Astrocyte of the hippocampus (primary cell): ENCODE measurements at regions not wholly inside any gene's neighbourhood (a gene's known extent, or its start where the extent isn't known, plus 50 kb on each side); places are given as distances from the start of the nearest gene placed in this dataset.
A peak's percentile ranks its signal among the peaks of the same experiment; 100 is the strongest.
"Not testable (repeated sequence)": the region's sequence is repeated elsewhere in the genome, so short reads cannot be mapped to it uniquely, and the experiment has no call there.

Experiments used
- DNase-seq: peaks from one replicate; pipeline ENCODE4 v3.0.0; 2011; ENCODE audit warnings: low read depth, low spot score

DNA sequence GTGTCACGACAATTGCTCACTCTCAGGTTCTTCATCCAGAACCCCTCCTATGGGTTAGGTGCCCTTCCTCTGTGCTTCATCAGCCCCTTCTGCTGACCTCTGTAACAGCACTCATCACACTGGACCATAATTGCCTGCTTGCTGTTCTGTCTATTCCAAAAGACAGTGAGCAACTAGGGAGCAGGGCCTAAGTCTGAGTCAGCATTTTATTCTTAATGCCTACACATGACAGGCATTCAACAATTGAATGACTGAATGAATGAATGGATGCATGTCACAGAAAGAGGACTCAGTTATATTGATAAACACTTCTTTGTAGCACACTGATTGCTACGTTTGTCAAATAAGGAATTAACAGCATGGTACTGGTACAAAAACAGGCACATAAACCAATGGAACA lies 317.0 kb downstream of the ZIC3 start:
- DNase-seq = no peak

DNA sequence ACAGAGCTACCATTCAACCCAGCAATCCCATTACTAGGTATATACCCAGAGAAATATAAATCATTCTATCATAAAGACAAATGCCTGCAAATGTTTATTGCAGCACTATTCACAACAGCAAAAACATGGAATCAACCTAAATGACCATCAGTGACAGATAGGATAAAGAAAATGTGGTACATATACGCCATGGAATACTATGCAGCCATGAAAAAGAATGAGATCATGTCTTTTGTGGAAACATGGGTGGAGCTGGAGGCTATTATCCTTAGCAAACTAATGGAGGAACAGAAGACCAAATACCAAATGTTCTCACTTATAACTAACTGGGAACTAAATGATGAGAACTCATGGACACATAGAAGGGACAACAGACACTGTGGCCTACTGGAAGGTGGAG lies 318.9 kb downstream of the ZIC3 start:
- DNase-seq = not testable (repeated sequence)

DNA sequence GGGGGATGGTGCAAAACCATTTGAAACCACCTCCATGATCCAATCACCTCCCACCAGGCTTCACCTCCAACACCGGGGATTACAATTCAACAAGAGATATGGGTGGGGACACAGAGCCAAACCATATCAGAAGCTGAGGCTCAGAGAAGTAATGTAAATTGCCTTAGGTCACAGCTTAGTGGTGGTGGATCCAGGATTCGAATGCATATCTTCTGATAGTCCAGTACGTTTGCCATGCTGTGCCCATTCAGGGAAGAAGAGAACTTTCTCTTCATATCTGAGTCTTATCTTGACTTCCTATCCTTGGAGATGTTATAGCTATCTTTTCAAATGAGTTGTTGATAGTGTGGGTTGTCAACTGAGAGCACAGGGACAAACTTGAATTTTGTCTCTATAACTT lies 325.5 kb downstream of the ZIC3 start:
- no peak for DNase-seq

DNA sequence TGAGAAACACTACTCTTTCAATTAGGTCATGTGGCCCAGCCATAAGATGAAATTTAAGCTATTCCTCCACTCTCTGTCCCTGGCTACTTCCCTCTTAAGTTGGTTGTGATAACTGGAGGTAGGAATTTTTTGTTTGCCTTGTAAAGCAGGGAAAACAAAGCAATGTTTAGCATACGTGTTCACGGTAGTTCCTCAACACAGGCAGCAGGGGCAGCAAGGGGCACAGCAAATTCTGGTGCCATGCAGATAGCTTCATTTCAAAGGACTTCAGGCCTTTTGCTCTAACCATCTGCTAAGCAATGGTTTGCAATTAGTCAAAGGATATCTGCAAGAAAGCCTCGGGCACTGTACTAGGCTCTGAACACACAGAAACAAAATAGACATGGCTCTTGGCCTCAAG lies 330.2 kb downstream of the ZIC3 start:
- DNase-seq = no peak

DNA sequence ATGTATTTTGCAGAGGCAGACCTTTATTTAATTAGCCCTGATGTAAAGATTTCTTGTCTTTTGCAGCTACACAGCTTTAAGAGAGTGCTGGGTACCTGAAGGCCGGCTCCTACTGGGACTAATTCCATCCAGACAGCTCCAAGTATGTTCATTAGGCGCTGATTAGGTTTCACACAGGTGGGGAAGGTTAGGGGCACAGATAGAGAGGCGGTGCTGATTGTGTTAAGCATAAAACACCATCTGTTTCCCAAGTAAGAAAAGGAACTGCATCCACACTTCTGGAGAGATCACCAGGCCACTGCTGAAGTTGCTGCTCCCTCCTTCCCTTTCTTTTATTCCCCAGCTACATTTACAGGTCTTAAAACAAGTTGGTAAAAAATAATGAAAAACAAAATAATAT lies 349.5 kb downstream of the ZIC3 start:
- DNase-seq = no peak

DNA sequence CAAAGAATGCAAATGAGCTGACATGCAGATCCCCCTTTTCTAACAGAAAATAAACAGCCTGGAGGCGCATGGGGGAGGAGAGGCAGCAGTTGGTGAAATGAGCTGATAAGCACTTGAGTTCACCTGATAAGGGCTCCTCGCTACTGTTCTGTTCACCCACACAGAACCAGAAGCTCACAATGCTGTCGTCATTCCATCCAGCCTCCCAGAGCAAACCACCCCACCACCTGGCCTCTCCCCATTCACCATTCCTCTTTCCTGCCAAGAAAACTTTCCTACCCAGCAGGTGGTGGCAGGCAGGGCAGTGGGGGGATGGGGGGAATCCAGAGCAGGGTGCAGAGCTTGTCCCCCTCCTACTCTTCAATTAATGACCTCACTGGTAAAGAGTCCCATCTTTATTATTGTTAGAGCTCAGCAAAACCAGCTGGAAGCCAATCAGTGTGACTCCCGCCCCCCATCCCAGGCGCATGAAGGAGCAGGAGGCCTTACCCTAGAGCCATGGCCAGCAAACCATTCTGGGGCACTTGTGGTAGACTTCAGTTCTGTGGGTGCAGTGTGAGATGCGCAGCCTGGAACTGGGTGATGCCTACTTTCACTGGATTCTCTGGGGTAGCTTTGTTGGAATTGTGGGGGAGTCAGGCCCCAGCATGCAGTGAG lies 350.3 kb downstream of the ZIC3 start:
- DNase-seq = peak; percentile 5

DNA sequence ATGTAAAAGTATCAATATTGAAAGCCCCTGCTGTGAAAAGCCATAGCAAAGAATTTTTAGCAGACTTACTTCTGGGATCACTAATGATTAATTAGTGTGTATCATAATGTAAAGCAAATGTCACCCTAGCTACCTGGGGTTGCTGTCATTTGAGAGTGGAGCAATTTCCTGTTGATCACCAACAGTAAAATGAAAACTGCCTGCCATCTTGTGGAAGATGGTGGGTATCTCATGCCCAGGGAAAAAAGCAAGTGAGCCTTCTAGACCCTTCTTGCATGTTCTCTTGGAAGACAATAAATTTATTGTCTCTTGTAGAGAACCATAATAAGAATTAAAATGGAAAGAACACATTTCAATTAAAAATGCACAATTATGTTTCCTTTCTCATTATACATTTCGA lies 360.2 kb downstream of the ZIC3 start:
- peak; percentile 11 for DNase-seq

DNA sequence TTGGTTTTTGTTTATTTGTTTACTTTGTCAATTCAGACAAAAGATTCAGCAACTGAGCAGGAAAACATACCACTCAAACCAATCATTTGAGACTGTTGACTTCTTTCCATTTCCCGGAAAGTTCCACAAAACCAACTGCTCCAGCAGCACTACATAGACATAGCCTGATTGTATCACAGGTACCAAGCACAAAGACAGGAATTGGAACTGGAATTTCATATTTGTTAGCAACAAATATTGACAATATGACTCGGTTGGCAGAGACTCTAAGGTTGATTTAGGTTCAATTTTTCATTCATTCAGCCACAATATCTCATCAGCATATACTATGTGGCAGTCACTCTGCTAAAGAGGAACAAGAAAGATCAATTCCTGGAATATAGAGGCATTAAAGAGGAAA lies 364.0 kb downstream of the ZIC3 start:
- no peak for DNase-seq

DNA sequence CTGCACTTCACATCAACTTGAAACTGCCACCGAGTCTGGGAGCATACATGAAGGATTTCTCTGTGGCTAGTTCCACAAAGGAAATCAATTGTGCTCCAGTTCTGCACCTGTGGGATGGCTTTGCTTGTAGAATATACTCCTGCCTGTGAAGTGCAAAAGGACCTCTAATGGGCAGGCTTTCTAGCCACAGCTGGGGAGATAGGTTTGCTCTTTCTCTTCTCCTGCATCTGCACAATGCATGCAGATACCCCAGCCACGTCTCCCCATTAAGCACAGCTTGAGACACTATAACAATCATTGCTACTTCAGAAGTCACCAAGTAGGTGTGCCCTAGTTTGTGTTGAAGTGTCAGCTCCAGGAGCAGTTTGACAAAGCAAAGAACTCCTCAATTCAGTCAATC lies 364.6 kb downstream of the ZIC3 start:
- DNase-seq = no peak

DNA sequence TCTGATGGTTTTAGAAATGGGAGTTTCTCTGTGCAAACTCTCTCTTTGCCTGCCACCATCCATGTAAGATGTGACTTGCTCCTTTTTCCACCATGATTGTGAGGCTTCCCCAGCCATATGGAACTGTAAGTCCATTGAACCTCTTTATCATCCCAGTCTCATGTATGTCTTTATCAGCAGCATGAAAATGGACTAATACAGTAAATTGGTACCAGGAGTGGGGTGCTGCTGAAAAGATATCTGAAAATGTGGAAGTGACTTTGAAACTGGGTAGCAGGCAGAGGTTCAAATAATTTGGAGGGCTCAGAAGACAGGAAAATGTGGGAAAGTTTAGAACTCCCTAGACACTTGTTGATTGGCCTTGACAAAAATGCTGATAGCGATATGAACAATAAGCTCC lies 368.3 kb downstream of the ZIC3 start:
- DNase-seq = not testable (repeated sequence)

DNA sequence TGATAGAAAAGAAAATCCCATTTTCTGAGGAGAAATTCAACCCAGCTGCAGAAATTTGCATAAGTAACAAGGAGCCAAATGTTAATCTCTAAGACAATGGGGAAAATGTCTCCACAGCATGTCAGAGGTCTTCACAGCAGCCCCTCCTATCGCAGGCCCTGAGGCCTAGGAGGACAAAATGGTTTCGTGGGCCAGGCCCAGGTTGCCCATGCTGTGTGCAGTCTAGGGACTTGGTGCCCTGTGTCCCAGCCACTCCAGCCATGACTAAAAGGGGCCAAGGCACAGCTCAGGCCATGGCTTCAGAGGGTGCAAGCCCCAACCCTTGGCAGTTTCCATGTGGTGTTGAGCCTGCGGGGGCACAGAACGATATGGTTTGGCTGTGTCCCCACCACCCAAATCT lies 369.0 kb downstream of the ZIC3 start:
- DNase-seq = not testable (repeated sequence)

DNA sequence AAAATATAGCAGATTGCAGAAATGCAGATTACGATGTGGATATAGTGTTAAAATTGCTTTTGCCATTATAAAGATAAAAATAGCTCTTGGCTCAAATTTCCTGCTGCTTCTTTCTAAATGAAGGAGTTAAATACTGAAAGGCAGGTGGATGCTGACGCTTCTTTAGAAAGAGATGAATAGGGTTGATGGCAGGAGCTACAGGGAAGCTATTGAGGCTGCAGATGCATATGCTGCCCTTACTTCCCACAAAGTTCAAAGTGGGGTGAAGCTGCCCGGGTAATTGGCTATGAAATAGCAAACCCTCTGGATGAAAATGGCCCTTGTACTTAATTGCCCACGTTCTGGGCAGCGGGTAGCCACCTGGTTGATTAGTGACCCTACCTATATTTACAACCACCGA lies 379.5 kb downstream of the ZIC3 start:
- DNase-seq = no peak

DNA sequence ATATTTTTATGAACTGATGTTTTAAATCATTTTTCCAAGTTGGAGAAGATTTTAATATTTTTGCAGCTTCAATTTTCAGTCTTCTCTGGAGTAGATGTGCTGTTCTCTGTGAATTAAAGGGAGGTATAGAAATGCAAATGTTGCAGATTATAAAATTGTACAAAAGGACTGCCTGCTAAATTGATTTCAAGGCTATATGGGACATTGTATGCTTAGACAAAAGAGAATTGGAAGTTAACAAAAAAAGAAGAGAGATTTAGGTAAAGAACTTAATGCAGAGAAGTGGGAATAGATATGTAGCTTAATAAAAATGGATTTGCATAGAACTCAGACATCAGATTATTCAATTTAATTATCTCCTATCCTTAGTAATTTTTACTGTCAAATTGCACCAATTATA lies 403.3 kb downstream of the ZIC3 start:
- DNase-seq = no peak

DNA sequence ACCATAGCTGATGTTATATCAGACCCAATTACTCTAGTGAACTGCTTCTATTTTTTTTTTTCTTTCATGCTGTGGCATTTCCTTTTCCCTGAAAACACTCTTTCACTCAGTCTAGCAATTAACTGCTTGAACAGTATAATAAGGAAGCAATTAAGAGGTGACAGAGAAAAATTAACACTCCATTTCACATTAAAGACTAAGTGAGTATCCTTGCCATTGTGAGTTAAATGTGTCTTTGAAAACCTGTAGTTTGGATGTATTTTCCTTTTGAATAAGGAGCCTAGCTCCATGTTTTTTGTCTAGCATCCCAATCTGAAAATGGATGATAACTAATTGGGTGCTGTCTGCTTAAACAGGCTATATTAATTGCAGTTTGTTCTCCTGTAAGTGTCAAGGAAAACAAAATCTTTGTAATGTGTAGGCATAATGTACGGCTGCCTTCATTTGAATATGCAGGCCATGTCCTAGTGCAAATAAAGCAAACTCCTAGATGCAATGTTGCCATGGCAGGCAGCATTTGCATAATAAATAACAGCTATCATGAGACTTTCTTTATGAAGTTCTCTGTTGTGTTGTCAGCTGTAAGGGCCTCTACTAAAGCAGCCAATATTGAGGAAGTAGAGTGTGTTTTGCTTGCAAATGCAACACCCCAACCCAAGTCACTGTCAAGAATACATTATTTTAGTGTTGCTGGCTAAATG lies 416.7 kb downstream of the ZIC3 start:
- DNase-seq = no peak

DNA sequence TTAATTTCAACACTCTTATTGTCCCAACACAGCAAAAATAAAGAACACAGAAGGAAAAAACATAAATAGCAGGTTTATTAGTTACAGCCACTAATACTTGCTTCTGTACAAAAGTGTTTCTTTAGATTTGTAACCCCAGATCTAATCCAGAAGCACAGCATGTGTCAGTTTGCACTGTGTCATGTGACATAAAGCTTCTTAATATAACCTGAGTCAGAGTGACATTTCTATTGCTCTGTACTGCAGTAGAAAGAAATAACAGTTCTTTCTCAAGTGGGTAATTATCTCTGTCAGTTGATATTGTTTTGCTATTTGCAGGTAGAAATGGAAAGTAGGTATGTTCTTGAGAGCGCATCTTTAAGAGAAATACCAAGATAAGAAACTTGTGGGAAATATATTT lies 422.5 kb downstream of the ZIC3 start:
- no peak for DNase-seq

DNA sequence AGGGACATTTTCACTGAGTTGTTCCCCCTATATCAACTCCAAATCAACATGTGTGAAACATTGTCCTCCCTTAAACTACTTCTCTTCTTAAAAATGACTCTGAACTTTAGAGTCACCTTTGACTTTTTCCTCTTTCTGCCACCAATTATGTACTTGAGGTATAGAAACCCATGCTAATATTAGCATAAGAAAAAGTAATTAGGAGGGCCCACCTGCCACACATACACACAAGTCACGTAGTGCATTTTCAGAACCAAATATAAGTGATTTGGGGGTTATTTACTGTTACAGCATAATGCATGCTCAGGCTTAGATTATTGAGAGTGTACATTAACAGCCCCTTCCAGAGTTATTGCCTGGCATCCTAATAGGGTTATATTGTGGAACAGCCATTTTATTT lies 432.7 kb downstream of the ZIC3 start:
- no peak for DNase-seq

DNA sequence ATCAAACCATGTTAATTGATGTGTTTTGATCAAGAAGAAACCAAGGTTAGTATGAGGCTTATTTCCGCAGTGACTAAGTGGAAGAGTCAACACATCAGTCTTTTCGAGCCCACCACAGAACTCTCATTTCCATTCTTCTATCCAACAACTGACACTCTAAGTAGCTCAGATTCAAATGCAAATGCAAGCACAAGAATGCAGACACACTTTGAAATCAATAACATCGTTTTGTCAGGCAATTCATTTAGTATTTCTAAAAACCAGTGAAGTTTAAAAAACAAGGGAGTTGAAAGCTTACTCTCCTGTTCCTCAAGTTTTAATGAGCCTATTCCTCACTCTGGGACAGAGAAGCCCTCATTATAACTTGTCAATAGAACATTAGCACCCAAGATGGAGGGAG lies 433.1 kb downstream of the ZIC3 start:
- no peak for DNase-seq

DNA sequence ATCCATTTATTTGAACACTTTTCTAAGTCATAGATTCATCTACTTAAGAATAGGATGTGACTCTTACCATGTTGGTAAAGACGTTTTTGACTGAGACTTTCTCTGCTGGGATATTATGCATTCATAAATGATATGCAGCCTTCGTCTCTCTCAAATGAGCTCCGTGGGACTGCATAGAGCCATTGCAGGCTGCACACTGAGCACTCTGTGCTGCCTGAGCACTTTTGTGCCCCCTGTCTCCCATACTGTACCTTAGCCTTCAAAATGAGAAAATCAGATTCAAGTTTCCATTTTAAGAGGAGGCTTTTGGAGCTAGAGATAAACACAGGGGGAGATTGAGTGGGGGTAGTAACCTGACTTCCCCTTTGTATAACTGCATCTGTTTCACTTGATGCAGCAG lies 433.6 kb downstream of the ZIC3 start:
- no peak for DNase-seq

DNA sequence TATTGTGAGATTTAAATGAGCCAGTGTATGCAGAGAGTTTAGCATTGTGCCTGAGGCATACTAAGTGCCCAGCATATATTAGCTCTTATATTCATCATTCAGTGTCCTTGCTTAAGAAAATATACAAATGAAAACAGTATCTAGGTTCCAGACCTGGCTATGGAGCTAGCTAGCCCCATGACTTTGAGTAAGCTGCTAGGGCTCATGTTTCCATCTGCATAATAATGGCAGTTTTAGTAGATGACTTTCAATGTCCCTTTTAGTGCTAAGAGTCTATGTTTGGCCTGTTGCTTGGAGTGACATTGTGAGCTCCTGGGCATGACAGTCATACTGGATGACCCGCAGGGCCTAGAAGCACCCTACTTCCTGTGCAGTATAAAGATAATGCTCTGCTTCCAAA lies 435.3 kb downstream of the ZIC3 start:
- DNase-seq = no peak

DNA sequence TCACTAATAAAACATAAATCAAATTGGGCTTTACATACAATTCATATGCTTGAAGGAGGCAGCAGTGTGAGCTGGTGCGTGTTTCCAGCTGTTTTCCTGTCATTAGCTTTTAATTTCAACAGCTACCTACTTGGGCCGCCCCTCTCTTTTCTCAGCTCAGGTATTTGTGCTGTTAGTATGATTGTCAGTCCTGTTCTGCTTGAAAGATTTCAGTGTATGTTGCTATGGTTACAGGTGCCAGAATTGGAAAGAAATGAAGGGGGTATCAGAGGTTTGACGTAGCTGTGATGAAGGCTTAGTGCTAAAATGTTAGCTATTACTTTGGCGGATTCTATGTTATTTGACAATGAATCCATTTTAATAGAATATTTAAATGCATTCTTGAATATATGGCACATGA lies 440.3 kb downstream of the ZIC3 start:
- DNase-seq = no peak

DNA sequence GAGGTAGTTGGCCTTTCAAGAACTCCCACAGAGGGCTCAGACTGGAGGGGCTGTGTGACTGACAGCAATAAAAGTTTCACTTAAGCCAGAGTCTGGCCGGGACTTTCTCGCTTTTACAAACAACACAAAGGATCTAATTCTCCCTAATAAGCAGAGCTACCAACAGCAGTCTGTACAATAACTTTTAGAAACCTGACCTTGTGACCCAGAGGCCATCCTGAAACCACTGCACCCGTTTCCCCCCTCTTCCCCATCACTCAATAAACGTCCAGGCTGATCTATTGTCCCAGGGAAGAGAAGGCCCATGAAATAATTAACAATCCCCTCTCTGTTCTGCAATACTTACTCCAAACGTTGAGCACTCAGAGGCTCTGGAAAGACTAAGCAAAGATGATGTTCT lies 442.4 kb downstream of the ZIC3 start:
- DNase-seq = no peak

DNA sequence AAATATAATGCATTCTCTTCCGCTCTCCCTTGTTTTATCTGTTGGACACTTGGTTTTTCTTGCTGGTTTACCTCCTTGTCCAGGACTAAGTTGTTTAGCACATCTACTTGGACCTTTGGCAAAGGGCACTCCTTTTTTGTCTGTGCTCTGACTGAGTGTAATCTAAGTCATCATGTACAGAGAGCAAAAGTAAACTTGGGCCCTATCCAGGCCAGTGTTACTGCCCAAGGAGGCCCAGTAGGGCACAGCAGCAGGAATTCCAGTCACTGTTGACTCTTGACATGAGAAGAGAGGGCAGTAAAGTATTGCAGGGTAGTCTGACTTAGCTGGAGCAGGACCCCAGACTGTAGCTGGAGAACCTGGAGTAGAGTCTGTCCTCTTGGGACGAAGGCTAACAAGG lies 445.5 kb downstream of the ZIC3 start:
- no peak for DNase-seq

DNA sequence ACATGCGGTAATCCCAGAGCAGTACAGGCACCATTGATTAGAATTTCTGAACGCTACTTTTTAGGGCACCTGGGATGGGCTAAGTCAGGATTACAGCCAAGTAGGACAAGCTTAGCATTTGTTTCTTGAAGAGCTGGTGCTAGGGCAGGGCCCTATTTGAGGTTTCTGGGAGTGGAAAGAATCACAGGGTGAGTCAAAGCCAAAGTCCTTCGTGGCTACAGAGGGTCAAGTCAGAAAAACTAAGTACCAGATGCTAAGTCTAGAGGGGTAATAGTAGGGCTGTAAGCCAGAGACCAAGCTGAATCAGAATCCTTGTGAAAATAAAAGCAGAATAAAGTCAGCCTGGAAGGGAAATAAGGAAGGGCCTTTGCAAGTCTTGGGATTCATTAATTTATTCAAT lies 448.6 kb downstream of the ZIC3 start:
- peak; percentile 3 for DNase-seq
